Brain pericyte (primary cell): ENCODE measurements at regions not wholly inside any gene's neighbourhood (a gene's known extent, or its start where the extent isn't known, plus 50 kb on each side); places are given as distances from the start of the nearest gene placed in this dataset.
"Not testable (repeated sequence)": the region's sequence is repeated elsewhere in the genome, so short reads cannot be mapped to it uniquely, and the experiment has no call there.

Experiments used
- DNase-seq: peaks from one replicate; pipeline ENCODE4 v3.0.0-alpha.2; 2012; ENCODE audit warnings: low read depth, low spot score

GRCh38 chr5:34188001-34188822 is 145.2 kb upstream of the C1QTNF3 start:
- not testable (repeated sequence) for DNase-seq

- DNase-seq: not testable (repeated sequence)
These were observed 146.2 kb upstream of the C1QTNF3 start for GRCh38 chr5:34189246-34189645.

GRCh38 chr5:34189752-34190411 is 146.9 kb upstream of the C1QTNF3 start:
- DNase-seq: not testable (repeated sequence)

- DNase-seq: not testable (repeated sequence)
These were observed 147.5 kb upstream of the C1QTNF3 start for GRCh38 chr5:34190466-34190865.

- not testable (repeated sequence) for DNase-seq
These were observed 148.3 kb upstream of the C1QTNF3 start for GRCh38 chr5:34191279-34191744.

- DNase-seq: not testable (repeated sequence)
These were observed 149.3 kb upstream of the C1QTNF3 start for GRCh38 chr5:34192064-34192922.

- DNase-seq: not testable (repeated sequence)
These were observed 149.9 kb upstream of the C1QTNF3 start for GRCh38 chr5:34192923-34193262.

GRCh38 chr5:34193297-34193696 is 150.3 kb upstream of the C1QTNF3 start:
- not testable (repeated sequence) for DNase-seq

- DNase-seq: not testable (repeated sequence)
These were observed 150.8 kb upstream of the C1QTNF3 start for GRCh38 chr5:34193804-34194203.

- not testable (repeated sequence) for DNase-seq
These were observed 153.1 kb upstream of the C1QTNF3 start for GRCh38 chr5:34196091-34196490.

GRCh38 chr5:34205347-34205746 is 162.3 kb upstream of the C1QTNF3 start:
- not testable (repeated sequence) for DNase-seq

- not testable (repeated sequence) for DNase-seq
These were observed 174.4 kb upstream of the C1QTNF3 start for GRCh38 chr5:34217386-34217785.

- DNase-seq: not testable (repeated sequence)
These were observed 178.5 kb upstream of the C1QTNF3 start for GRCh38 chr5:34221329-34222073.

GRCh38 chr5:34223158-34223557 is 180.1 kb upstream of the C1QTNF3 start:
- not testable (repeated sequence) for DNase-seq

- DNase-seq: not testable (repeated sequence)
These were observed 187.4 kb upstream of the C1QTNF3 start for GRCh38 chr5:34230402-34230801.

- DNase-seq: not testable (repeated sequence)
These were observed 200.8 kb upstream of the C1QTNF3 start for GRCh38 chr5:34243802-34244201.

- peak; percentile 24 for DNase-seq
These were observed 201.4 kb upstream of the C1QTNF3 start for GRCh38 chr5:34244281-34245031.

- not testable (repeated sequence) for DNase-seq
These were observed 202.0 kb upstream of the C1QTNF3 start for GRCh38 chr5:34245032-34245394.

- DNase-seq: not testable (repeated sequence)
These were observed 202.8 kb upstream of the C1QTNF3 start for GRCh38 chr5:34245813-34246212.

- not testable (repeated sequence) for DNase-seq
These were observed 215.6 kb upstream of the C1QTNF3 start for GRCh38 chr5:34258598-34258997.
